Fibroblast of lung (primary cell): ENCODE measurements at regions not wholly inside any gene's neighbourhood (a gene's known extent, or its start where the extent isn't known, plus 50 kb on each side); places are given as distances from the start of the nearest gene placed in this dataset.

Experiments
- DNase-seq, 2 donors: peaks; one replicate each; pipeline versions ENCODE4 v3.0.0 to v3.0.0-alpha.2; 2010; ENCODE audit warnings: low read depth in 2 of 2
- H2AFZ ChIP-seq: 2 replicates; pipeline ENCODE4 v1.5.1; 2012; ENCODE audit warnings: low read length, control low read depth, inconsistent platforms
- H3K27ac ChIP-seq: 2 replicates; pipeline ENCODE4 v1.5.1; 2011; ENCODE audit warnings: low read length, control low read depth; ENCODE audit not compliant: insufficient read depth
- H3K27me3 ChIP-seq: 2 replicates; pipeline ENCODE4 v1.5.1; 2011; ENCODE audit warnings: mild to moderate bottlenecking, low read length; ENCODE audit not compliant: control insufficient read depth, insufficient read depth
- H3K36me3 ChIP-seq: 2 replicates; pipeline ENCODE4 v1.5.1; 2011; ENCODE audit warnings: low read length; ENCODE audit not compliant: control insufficient read depth, insufficient read depth
- H3K4me1 ChIP-seq: 2 replicates; pipeline ENCODE4 v1.5.1; 2011; ENCODE audit warnings: low read length; ENCODE audit not compliant: control insufficient read depth, insufficient read depth; ENCODE audit errors: extremely low read depth
- H3K4me2 ChIP-seq: 2 replicates; pipeline ENCODE4 v1.5.1; 2011; ENCODE audit warnings: low read length, control low read depth; ENCODE audit not compliant: insufficient read depth; ENCODE audit errors: extremely low read depth
- H3K4me3 ChIP-seq, 4 experiments: fragments of 200-600 bp in 1 of 4; sonication (generic) in 1 of 4; replicated peaks in 1 of 4; 2 replicates each; pipeline ENCODE4 v1.5.1; 2011 to 2016; ENCODE audit warnings: low read length in 4 of 4, low read depth in 3 of 4, mild to moderate bottlenecking in 3 of 4, control low read depth in 2 of 4, inconsistent platforms in 1 of 4, mixed read lengths in 1 of 4; ENCODE audit not compliant: insufficient read depth in 1 of 4; ENCODE audit errors: control extremely low read depth in 1 of 4
- H3K79me2 ChIP-seq: 2 replicates; pipeline ENCODE4 v1.5.1; 2012; ENCODE audit warnings: mild to moderate bottlenecking, low read length, inconsistent platforms; ENCODE audit not compliant: control insufficient read depth, insufficient read depth
- H3K9ac ChIP-seq: 2 replicates; pipeline ENCODE4 v1.5.1; 2011; ENCODE audit warnings: mild to moderate bottlenecking, low read length, control low read depth; ENCODE audit not compliant: insufficient read depth
- H3K9me3 ChIP-seq: 2 replicates; pipeline ENCODE4 v1.5.1; 2012; ENCODE audit warnings: low read depth, low read length; ENCODE audit not compliant: control insufficient read depth, insufficient read depth
- H4K20me1 ChIP-seq: 2 replicates; pipeline ENCODE4 v1.5.1; 2011; ENCODE audit warnings: low read length; ENCODE audit not compliant: control insufficient read depth, insufficient read depth; ENCODE audit errors: extremely low read depth
- EZH2 ChIP-seq: IDR thresholded peaks from 2 replicates; pipeline ENCODE4 v1.5.1; 2012; ENCODE audit warnings: low read length, control low read depth, mild to moderate bottlenecking; ENCODE audit errors: missing control alignments
- TF ChIP-seq, protein P1 (sequence below), 2 donors: IDR thresholded peaks in 1 of 2; conservative IDR thresholded peaks in 1 of 2; 1 replicate in 1 of 2; 2 replicates in 1 of 2; pipeline ENCODE4 v1.5.1; 2011 to 2012; ENCODE audit warnings: low read length in 2 of 2, control low read depth in 1 of 2, inconsistent platforms in 1 of 2, low read depth in 1 of 2, mild to moderate bottlenecking in 1 of 2

DNA sequence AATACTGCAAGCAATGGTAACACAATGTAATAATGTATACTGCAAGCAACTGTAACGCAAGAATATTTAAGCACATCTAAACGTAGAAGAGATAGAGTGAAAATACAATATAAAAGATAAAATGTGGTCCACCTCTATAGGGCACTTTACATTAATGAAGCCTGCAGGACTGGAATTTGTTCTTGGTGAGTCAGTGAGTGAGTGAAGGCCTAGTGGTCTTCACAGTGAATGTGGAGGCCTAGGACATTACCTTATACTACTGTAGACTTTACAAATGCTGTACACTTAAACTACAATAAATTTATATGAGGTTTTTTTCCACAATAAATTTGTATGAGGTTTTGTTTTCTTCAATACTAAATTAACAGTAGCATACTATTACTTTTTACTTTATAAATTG is 287.4 kb upstream of the SNX7 start:
- Histone ChIP-seq H3K27me3 (no peaks in the 10 kb centered on the region), H3K4me1 (no peaks in the 10 kb centered on the region), H3K27ac (no peak overlapping the region), H3K9me3 (no peaks in the 10 kb centered on the region), H4K20me1 (no peaks in the 10 kb centered on the region), H3K9ac (no peak overlapping the region), H3K36me3 (no peaks in the 10 kb centered on the region), H3K79me2 (no peaks in the 10 kb centered on the region), H2AFZ (no peak overlapping the region), H3K4me3 (no peak overlapping the region), H3K4me2 (no peak overlapping the region)
- TF ChIP-seq, protein P1, sequence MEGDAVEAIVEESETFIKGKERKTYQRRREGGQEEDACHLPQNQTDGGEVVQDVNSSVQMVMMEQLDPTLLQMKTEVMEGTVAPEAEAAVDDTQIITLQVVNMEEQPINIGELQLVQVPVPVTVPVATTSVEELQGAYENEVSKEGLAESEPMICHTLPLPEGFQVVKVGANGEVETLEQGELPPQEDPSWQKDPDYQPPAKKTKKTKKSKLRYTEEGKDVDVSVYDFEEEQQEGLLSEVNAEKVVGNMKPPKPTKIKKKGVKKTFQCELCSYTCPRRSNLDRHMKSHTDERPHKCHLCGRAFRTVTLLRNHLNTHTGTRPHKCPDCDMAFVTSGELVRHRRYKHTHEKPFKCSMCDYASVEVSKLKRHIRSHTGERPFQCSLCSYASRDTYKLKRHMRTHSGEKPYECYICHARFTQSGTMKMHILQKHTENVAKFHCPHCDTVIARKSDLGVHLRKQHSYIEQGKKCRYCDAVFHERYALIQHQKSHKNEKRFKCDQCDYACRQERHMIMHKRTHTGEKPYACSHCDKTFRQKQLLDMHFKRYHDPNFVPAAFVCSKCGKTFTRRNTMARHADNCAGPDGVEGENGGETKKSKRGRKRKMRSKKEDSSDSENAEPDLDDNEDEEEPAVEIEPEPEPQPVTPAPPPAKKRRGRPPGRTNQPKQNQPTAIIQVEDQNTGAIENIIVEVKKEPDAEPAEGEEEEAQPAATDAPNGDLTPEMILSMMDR (conservative IDR thresholded peaks at IDR 0.05 in 1 of 2, IDR thresholded peaks at IDR 0.05 in 1 of 2; ENCODE audit: low read depth in 1 of 2, low read length in 2 of 2) = no peak
- no peak for TF ChIP-seq EZH2
- no peak for DNase-seq

DNA sequence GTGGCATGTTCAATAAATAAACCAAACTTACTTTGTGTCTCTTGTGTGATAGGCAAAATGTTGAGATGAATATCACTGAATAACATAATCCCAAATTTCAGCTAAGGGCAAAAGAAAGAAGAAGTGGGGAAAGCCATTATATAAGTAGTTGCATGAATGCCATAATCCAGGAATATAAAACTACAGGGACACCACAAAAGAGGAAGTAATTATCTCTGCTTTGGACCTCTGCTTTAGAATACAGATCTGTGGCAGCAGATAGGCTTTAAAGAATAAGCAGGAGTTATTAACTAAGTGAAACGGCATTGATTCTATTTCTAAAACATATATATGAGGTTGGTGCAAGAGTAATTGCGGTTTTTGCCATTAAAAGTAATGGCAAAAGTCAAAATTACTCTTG is 288.5 kb upstream of the SNX7 start:
- Histone ChIP-seq H3K79me2 (no peaks in the 10 kb centered on the region), H3K9ac (no peak overlapping the region), H3K27me3 (no peaks in the 10 kb centered on the region), H2AFZ (no peak overlapping the region), H3K27ac (no peak overlapping the region), H3K4me1 (no peaks in the 10 kb centered on the region), H3K4me3 (no peak overlapping the region), H3K9me3 (no peaks in the 10 kb centered on the region), H3K36me3 (no peaks in the 10 kb centered on the region), H3K4me2 (no peak overlapping the region), H4K20me1 (no peaks in the 10 kb centered on the region)
- DNase-seq = no peak
- TF ChIP-seq EZH2 = no peak
- TF ChIP-seq, protein P1 (conservative IDR thresholded peaks at IDR 0.05 in 1 of 2, IDR thresholded peaks at IDR 0.05 in 1 of 2; ENCODE audit: low read depth in 1 of 2, low read length in 2 of 2) = no peak

DNA sequence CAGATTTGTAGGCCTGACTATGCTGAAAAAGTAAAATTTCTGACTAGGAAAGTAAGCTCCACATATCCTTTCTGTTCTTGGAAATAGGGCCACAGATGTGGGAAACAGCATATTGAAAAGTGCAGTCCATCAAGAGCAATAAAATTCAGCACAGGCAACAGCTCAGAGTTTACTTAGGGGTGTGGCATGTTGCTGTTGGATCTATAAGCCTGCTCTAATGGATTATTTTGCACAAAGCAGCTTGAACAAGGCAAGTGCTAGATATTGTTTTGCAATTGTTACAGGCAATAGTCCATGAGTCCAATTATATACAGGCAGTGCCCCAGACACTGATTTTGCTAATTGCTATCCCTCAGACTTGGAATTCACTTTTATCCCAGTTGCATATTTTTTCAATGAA is 289.8 kb upstream of the SNX7 start:
- Histone ChIP-seq H4K20me1 (no peaks in the 10 kb centered on the region), H3K4me1 (no peaks in the 10 kb centered on the region), H3K4me3 (no peak overlapping the region), H3K36me3 (no peaks in the 10 kb centered on the region), H3K79me2 (no peaks in the 10 kb centered on the region), H3K9me3 (no peaks in the 10 kb centered on the region), H3K4me2 (no peak overlapping the region), H3K27me3 (no peaks in the 10 kb centered on the region), H2AFZ (no peak overlapping the region), H3K9ac (no peak overlapping the region), H3K27ac (no peak overlapping the region)
- DNase-seq = no peak
- TF ChIP-seq, protein P1 (conservative IDR thresholded peaks at IDR 0.05 in 1 of 2, IDR thresholded peaks at IDR 0.05 in 1 of 2; ENCODE audit: low read depth in 1 of 2, low read length in 2 of 2) = no peak
- no peak for TF ChIP-seq EZH2
